Nephron (organoid): ENCODE measurements at regions not wholly inside any gene's neighbourhood (a gene's known extent, or its start where the extent isn't known, plus 50 kb on each side); places are given as distances from the start of the nearest gene placed in this dataset.

Source experiments
- H3K27ac Mint-ChIP-seq, 3 experiments: 2 replicates each; pipeline ENCODE4 v1.8.0; 2020; ENCODE audit warnings: mixed read lengths in 3 of 3, mild to moderate bottlenecking in 2 of 3, moderate library complexity in 1 of 3
- H3K27me3 Mint-ChIP-seq: 2 replicates; pipeline ENCODE4 v1.8.0; 2021; ENCODE audit warnings: low read depth, mild to moderate bottlenecking, moderate library complexity, mixed read lengths
- H3K36me3 Mint-ChIP-seq: 2 replicates; pipeline ENCODE4 v1.8.0; 2020; ENCODE audit warnings: low read depth, mixed read lengths
- H3K4me1 Mint-ChIP-seq: 2 replicates; pipeline ENCODE4 v1.8.0; 2020; ENCODE audit warnings: mixed read lengths
- H3K4me3 Mint-ChIP-seq, 3 experiments: 2 replicates each; pipeline ENCODE4 v1.8.0; 2020; ENCODE audit warnings: mild to moderate bottlenecking in 3 of 3, mixed read lengths in 3 of 3, moderate library complexity in 2 of 3
- H3K9me3 Mint-ChIP-seq: 2 replicates; pipeline ENCODE4 v1.8.0; 2020; ENCODE audit warnings: mixed read lengths
- TF ChIP-seq, protein P1 (sequence below), 3 experiments: fragments of 200-600 bp; sonication (generic); IDR thresholded peaks; one replicate each; pipeline ENCODE4 v1.5.0; 2021; ENCODE audit warnings: antibody characterized with exemption in 3 of 3; ENCODE audit not compliant: unreplicated experiment in 3 of 3

DNA sequence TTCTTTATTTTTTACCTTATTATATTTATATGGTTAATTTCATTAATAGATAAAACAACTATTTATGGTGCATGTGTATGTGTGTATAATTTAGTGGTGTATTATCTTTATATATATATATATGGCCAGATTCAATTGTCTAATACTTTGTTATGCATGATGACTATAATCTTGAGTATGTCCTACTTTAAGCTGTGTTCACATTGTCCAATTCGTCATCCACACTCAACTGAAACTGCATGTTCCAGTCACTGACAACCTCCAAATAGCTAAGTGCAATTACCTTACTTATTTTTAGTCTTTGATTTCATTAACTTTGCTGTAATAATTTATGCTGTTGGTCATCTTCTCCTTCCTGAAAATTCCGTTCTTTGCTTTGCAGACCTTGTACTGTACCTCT, 306.5 kb upstream of the TMTC1 start:
- Mint-ChIP-seq H3K36me3 (no peaks in the 10 kb centered on the region), H3K9me3 (no peaks in the 10 kb centered on the region), H3K4me3 (no peak overlapping the region), H3K27ac (no peak overlapping the region), H3K27me3 (no peaks in the 10 kb centered on the region), H3K4me1 (no peaks in the 10 kb centered on the region)
- TF ChIP-seq, protein P1, sequence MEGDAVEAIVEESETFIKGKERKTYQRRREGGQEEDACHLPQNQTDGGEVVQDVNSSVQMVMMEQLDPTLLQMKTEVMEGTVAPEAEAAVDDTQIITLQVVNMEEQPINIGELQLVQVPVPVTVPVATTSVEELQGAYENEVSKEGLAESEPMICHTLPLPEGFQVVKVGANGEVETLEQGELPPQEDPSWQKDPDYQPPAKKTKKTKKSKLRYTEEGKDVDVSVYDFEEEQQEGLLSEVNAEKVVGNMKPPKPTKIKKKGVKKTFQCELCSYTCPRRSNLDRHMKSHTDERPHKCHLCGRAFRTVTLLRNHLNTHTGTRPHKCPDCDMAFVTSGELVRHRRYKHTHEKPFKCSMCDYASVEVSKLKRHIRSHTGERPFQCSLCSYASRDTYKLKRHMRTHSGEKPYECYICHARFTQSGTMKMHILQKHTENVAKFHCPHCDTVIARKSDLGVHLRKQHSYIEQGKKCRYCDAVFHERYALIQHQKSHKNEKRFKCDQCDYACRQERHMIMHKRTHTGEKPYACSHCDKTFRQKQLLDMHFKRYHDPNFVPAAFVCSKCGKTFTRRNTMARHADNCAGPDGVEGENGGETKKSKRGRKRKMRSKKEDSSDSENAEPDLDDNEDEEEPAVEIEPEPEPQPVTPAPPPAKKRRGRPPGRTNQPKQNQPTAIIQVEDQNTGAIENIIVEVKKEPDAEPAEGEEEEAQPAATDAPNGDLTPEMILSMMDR (IDR thresholded peaks at IDR 0.05; ENCODE audit: unreplicated experiment in 3 of 3): no peak

DNA sequence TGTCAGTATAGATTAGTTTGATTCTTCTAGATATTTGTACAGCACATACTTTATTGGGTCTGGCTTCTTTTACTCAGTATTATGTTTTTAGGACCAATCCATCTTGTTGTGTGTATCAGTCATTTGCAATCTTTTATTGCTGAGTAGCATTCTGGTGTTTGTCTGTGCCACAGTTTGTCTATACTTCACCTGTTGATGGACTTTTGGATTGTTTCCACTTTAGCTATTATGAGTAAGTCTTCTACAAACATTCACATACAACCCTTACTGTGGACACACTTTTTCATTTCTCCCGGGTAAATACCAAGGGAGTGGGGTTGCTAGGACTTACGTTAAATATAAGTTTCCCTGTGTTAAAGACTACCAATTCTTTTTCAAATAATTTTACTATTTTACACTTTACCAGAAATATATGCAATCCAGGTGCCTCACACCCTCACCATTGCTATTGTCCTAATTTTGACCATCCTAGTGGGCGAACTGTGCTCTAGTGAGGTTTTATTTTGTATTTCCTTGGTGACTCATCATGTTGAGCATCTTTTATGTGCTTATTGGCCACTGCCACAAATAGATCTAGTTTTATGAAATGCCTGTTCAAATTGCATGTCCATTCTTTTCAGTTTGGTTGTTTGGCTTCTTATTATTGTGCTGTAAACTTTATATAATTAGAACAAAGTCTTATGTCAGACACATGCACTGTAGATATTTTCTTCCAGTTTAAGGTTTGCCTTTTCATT, 304.7 kb upstream of the TMTC1 start:
- Mint-ChIP-seq H3K27me3 (no peaks in the 10 kb centered on the region), H3K9me3 (no peaks in the 10 kb centered on the region), H3K4me3 (no peak overlapping the region), H3K27ac (no peak overlapping the region), H3K36me3 (no peaks in the 10 kb centered on the region), H3K4me1 (no peaks in the 10 kb centered on the region)
- TF ChIP-seq, protein P1 (IDR thresholded peaks at IDR 0.05; ENCODE audit: unreplicated experiment in 3 of 3): no peak

DNA sequence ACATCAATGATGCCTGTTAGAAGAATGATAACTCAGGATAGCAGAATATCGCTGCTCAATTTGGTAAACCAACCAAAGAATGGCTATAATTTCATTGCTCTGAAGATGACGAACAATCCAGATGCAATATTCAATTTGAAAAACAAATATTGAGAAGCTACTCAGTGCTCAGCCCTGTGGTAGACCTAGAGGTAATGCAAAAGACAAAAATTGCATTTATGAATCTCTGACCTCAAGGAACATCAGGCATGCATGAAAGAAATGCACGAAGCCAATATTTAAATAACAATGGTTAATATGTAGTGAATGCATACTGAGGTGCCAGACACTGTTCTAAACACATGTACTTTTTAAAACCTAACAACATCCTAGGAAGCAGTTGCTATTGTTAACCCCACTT, 298.6 kb upstream of the TMTC1 start:
- TF ChIP-seq, protein P1 (IDR thresholded peaks at IDR 0.05; ENCODE audit: unreplicated experiment in 3 of 3): no peak
- no peak overlapping the region for H3K27ac Mint-ChIP-seq
- no peaks in the 10 kb centered on the region for H3K4me1 Mint-ChIP-seq
- H3K27me3 Mint-ChIP-seq: no peaks in the 10 kb centered on the region
- no peaks in the 10 kb centered on the region for H3K36me3 Mint-ChIP-seq
- no peaks in the 10 kb centered on the region for H3K9me3 Mint-ChIP-seq
- H3K4me3 Mint-ChIP-seq: no peak overlapping the region

DNA sequence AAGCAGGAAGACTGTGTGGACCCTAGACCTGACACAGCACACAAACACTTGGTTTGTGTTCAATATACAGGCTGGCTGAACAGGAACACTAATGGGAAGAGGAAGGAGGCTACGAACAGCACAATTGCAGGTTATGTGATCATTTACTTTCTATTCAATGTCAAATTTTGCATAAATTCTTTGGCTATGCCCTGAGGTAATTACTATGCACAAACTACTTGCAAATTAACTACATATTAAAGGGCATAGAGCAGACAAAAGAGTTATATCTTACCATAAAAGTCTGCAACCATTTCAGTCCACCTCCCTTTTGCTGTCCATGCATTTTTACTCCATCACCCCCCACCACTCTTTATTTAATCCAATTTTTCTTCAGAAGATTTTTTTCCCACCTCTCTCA, 291.2 kb upstream of the TMTC1 start:
- H3K4me3 Mint-ChIP-seq: no peak overlapping the region
- no peaks in the 10 kb centered on the region for H3K36me3 Mint-ChIP-seq
- H3K4me1 Mint-ChIP-seq: no peaks in the 10 kb centered on the region
- H3K9me3 Mint-ChIP-seq: no peaks in the 10 kb centered on the region
- no peak overlapping the region for H3K27ac Mint-ChIP-seq
- TF ChIP-seq, protein P1 (IDR thresholded peaks at IDR 0.05; ENCODE audit: unreplicated experiment in 3 of 3): no peak
- H3K27me3 Mint-ChIP-seq: no peaks in the 10 kb centered on the region

DNA sequence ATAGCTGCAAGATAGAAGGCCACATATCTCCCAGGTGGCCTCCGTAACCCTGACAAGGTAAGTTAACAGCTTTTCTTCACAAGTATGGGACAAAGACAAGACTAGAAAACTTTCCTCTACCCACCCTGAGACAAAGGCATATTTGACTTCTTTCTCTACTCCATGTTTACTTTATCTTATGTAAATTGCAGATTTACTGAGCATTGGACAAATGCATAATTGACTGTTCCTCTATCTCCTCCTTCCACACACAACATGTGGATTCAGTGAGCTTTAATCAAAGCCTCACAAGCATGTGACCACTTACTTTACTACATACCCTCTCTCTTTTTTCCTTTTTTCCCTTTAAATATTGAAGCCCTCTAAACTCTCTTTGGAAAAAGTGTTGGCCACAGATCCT, 289.1 kb upstream of the TMTC1 start:
- H3K27ac Mint-ChIP-seq: no peak overlapping the region
- H3K9me3 Mint-ChIP-seq: peaks cover 1% of the 10 kb centered on the region
- H3K36me3 Mint-ChIP-seq: no peaks in the 10 kb centered on the region
- TF ChIP-seq, protein P1 (IDR thresholded peaks at IDR 0.05; ENCODE audit: unreplicated experiment in 3 of 3): no peak
- no peaks in the 10 kb centered on the region for H3K27me3 Mint-ChIP-seq
- no peak overlapping the region for H3K4me3 Mint-ChIP-seq
- H3K4me1 Mint-ChIP-seq: no peaks in the 10 kb centered on the region

DNA sequence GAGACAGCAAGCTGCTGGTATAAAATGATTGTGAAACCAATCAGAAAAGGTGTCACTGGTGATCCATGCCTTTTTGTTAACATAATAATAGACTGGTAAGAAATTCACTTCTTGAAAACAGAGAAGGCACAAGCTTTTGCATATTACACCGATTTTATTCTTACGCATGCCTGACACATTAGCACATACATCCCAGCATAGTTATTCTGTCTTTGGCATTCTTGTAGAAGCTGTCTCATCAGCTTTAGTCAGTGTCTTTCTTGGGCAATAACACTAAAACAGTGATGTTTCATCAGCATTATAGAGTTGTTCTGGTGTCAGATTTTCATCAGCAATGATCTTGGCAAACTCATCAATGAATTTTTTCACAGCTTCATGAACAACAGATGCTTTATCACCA, 283.4 kb upstream of the TMTC1 start:
- H3K4me3 Mint-ChIP-seq: no peak overlapping the region
- no peak overlapping the region for H3K27ac Mint-ChIP-seq
- peaks cover 8% of the 10 kb centered on the region for H3K9me3 Mint-ChIP-seq
- TF ChIP-seq, protein P1 (IDR thresholded peaks at IDR 0.05; ENCODE audit: unreplicated experiment in 3 of 3): no peak
- no peaks in the 10 kb centered on the region for H3K36me3 Mint-ChIP-seq
- H3K4me1 Mint-ChIP-seq: no peaks in the 10 kb centered on the region
- H3K27me3 Mint-ChIP-seq: no peaks in the 10 kb centered on the region
